ENCODE measurements at regions not wholly inside any gene's neighbourhood (a gene's known extent, or its start where the extent isn't known, plus 50 kb on each side); places are given as distances from the start of the nearest gene placed in this dataset.

- TF ChIP-seq CTCF (IDR thresholded peaks at IDR 0.05), result no peak
- no peak for TF ChIP-seq POLR2A (IDR thresholded peaks at IDR 0.05)
Observed at GRCh38 chr12:90254796-90255195, 546.2 kb upstream of the ATP2B1 start.
